Esophagus muscularis mucosa (tissue), 4 donors: ENCODE measurements at regions not wholly inside any gene's neighbourhood (a gene's known extent, or its start where the extent isn't known, plus 50 kb on each side); places are given as distances from the start of the nearest gene placed in this dataset.

Source experiments
- DNase-seq: peaks from one replicate; pipeline ENCODE4 v3.0.0-alpha.2; 2017; ENCODE audit errors: extremely low spot score
- H3K27ac ChIP-seq, 4 donors: fragments of 200-600 bp; sonication (generic); replicated peaks in 1 of 4; 1 replicate in 3 of 4; 2 replicates in 1 of 4; pipeline ENCODE4 v1.5.1; 2016 to 2019; ENCODE audit warnings: mild to moderate bottlenecking in 1 of 4
- H3K27me3 ChIP-seq, 4 donors: fragments of 200-600 bp; sonication (generic); one replicate each; pipeline versions ENCODE4 v1.5.1 to v1.6.0; 2016 to 2019
- H3K36me3 ChIP-seq, 4 donors: fragments of 200-600 bp; sonication (generic); one replicate each; pipeline ENCODE4 v1.5.1; 2016 to 2019
- H3K4me1 ChIP-seq, 4 donors: fragments of 200-600 bp; sonication (generic); one replicate each; pipeline ENCODE4 v1.5.1; 2016 to 2019
- H3K4me3 ChIP-seq, 4 donors: fragments of 200-600 bp; sonication (generic); 1 replicate in 2 of 4; 2 replicates in 2 of 4; pipeline ENCODE4 v1.5.1; 2016 to 2019; ENCODE audit warnings: mild to moderate bottlenecking in 4 of 4, moderate library complexity in 1 of 4
- H3K9me3 ChIP-seq, 4 donors: fragments of 200-600 bp; sonication (generic); 1 replicate in 3 of 4; 2 replicates in 1 of 4; pipeline ENCODE4 v1.5.1; 2016 to 2019
- CTCF ChIP-seq, 3 experiments: fragments of 200-600 bp in 2 of 3; fragments of 450-650 bp in 1 of 3; sonication (generic) in 2 of 3; IDR thresholded peaks; one replicate each; pipeline ENCODE4 v1.5.1; 2017 to 2019; ENCODE audit warnings: antibody characterized with exemption in 3 of 3, mild to moderate bottlenecking in 2 of 3, moderate library complexity in 1 of 3
- EP300 ChIP-seq: sonication (generic); formaldehyde crosslinking; IDR thresholded peaks from one replicate; pipeline ENCODE4 v1.6.1; 2017; ENCODE audit warnings: antibody characterized with exemption
- POLR2A ChIP-seq: fragments of 450-650 bp; IDR thresholded peaks from one replicate; pipeline ENCODE4 v1.6.1; 2017; ENCODE audit warnings: antibody characterized with exemption, moderate library complexity, mild to moderate bottlenecking, low read depth
- POLR2AphosphoS5 ChIP-seq, 2 donors: sonication (generic); formaldehyde crosslinking; IDR thresholded peaks; one replicate each; pipeline ENCODE4 v1.6.1; 2017; ENCODE audit warnings: antibody characterized with exemption in 2 of 2
- WGBS: methylation state at CpG from one replicate; pipeline ENCODE4 v1.1.5; 2018; 5-methylcytosine and 5-hydroxymethylcytosine counted together
- intact Hi-C: fragments of 100-400 bp; cut with DNase I; formaldehyde crosslinking; loops from one replicate; pipeline ENCODE4 v1.15.1; 2023

- peaks cover 0 to 16% (median 10%) of the 10 kb centered on the region in 4 donors for H3K9me3 ChIP-seq
- DNase-seq = no peak
- H3K4me1 ChIP-seq = no peaks in the 10 kb centered on the region
- no peak overlapping the region for H3K27ac ChIP-seq
- intact Hi-C loops = no loop called here
- TF ChIP-seq POLR2A = no peak
- no peak for TF ChIP-seq POLR2AphosphoS5 (IDR thresholded peaks at IDR 0.05)
- H3K36me3 ChIP-seq = no peaks in the 10 kb centered on the region
- H3K27me3 ChIP-seq = no peaks in the 10 kb centered on the region
- H3K4me3 ChIP-seq = no peak overlapping the region
Measured at GRCh38 chr9:22257026-22257816, 189.4 kb upstream of the DMRTA1 start.

- peaks cover 0 to 16% (median 9%) of the 10 kb centered on the region in 4 donors for H3K9me3 ChIP-seq
- no peak overlapping the region for H3K4me3 ChIP-seq
- no peak for TF ChIP-seq EP300
- no peak for TF ChIP-seq POLR2AphosphoS5 (IDR thresholded peaks at IDR 0.05)
- no peak overlapping the region for H3K27ac ChIP-seq
- H3K27me3 ChIP-seq = no peaks in the 10 kb centered on the region
- no peaks in the 10 kb centered on the region for H3K36me3 ChIP-seq
- DNase-seq = no peak
- H3K4me1 ChIP-seq = no peaks in the 10 kb centered on the region
- intact Hi-C loops = no loop called here
Measured at GRCh38 chr9:22265038-22265437, 181.6 kb upstream of the DMRTA1 start.

GRCh38 chr9:22265534-22265933 is 181.1 kb upstream of the DMRTA1 start:
- WGBS = 79% methylated on average over 2 of the region's 2 CpGs
- no peak overlapping the region for H3K4me3 ChIP-seq
- no peak for TF ChIP-seq EP300
- TF ChIP-seq POLR2A = no peak
- no peak for TF ChIP-seq CTCF (IDR thresholded peaks at IDR 0.05)
- no peak for TF ChIP-seq POLR2AphosphoS5 (IDR thresholded peaks at IDR 0.05)
- H3K27me3 ChIP-seq = no peaks in the 10 kb centered on the region
- peaks cover 0 to 16% (median 9%) of the 10 kb centered on the region in 4 donors for H3K9me3 ChIP-seq
- H3K4me1 ChIP-seq = no peaks in the 10 kb centered on the region
- no peaks in the 10 kb centered on the region for H3K36me3 ChIP-seq
- DNase-seq = no peak
- intact Hi-C loops = no loop called here
- H3K27ac ChIP-seq = no peak overlapping the region

GRCh38 chr9:22274477-22274876 is 172.1 kb upstream of the DMRTA1 start:
- DNase-seq = no peak
- intact Hi-C loops = no loop called here
- Histone ChIP-seq H3K4me1 (no peaks in the 10 kb centered on the region), H3K36me3 (no peaks in the 10 kb centered on the region), H3K4me3 (no peak overlapping the region), H3K27me3 (no peaks in the 10 kb centered on the region), H3K27ac (no peak overlapping the region), H3K9me3 (no peaks in the 10 kb centered on the region)
- no peak for TF ChIP-seq EP300
- TF ChIP-seq POLR2AphosphoS5 (IDR thresholded peaks at IDR 0.05) = no peak
- TF ChIP-seq CTCF (IDR thresholded peaks at IDR 0.05) = no peak
- no peak for TF ChIP-seq POLR2A
- 71% methylated on average over 2 of the region's 2 CpGs for WGBS

GRCh38 chr9:22278426-22278825 is 168.2 kb upstream of the DMRTA1 start:
- H3K9me3 ChIP-seq = no peaks in the 10 kb centered on the region
- no peaks in the 10 kb centered on the region for H3K27me3 ChIP-seq
- no peaks in the 10 kb centered on the region for H3K4me1 ChIP-seq
- H3K4me3 ChIP-seq = no peak overlapping the region
- H3K36me3 ChIP-seq = no peaks in the 10 kb centered on the region
- no peak for TF ChIP-seq EP300
- no peak for TF ChIP-seq POLR2A
- TF ChIP-seq CTCF (IDR thresholded peaks at IDR 0.05) = no peak
- no peak for TF ChIP-seq POLR2AphosphoS5 (IDR thresholded peaks at IDR 0.05)
- intact Hi-C loops = no loop called here
- no peak overlapping the region for H3K27ac ChIP-seq
- DNase-seq = no peak

GRCh38 chr9:22279636-22280035 is 167.0 kb upstream of the DMRTA1 start:
- no peaks in the 10 kb centered on the region for H3K4me1 ChIP-seq
- no peak for TF ChIP-seq CTCF (IDR thresholded peaks at IDR 0.05)
- TF ChIP-seq EP300 = no peak
- no peak for TF ChIP-seq POLR2A
- no peak for TF ChIP-seq POLR2AphosphoS5 (IDR thresholded peaks at IDR 0.05)
- H3K9me3 ChIP-seq = no peaks in the 10 kb centered on the region
- 87% methylated on average over 1 of the region's 1 CpG for WGBS
- H3K4me3 ChIP-seq = no peak overlapping the region
- H3K36me3 ChIP-seq = no peaks in the 10 kb centered on the region
- no peaks in the 10 kb centered on the region for H3K27me3 ChIP-seq
- DNase-seq = no peak
- H3K27ac ChIP-seq = no peak overlapping the region
- intact Hi-C loops = no loop called here
